ENCODE measurements at regions not wholly inside any gene's neighbourhood (a gene's known extent, or its start where the extent isn't known, plus 50 kb on each side); places are given as distances from the start of the nearest gene placed in this dataset.

DNA sequence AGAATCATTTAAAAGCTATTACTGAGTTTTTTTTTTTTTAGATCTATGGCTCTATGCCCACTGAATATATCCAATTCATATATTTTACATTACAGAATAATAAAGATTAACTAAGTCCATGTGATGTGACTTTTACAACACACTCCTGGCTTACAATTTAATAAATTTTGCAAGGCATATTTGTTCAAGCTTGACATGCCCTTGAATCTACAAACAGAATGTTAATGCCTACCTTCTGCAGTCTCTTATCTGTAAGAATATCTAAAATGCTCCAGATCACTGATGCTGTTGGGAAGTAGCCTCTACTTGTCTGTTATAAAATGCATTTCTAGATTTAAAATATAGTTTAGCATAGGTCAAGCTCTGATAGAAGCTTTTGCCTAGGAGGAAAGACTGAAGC, 100.7 kb upstream of the RASGEF1B start:
- no peak for TF ChIP-seq Cebpa-rat (IDR thresholded peaks at IDR 0.05)
- Histone ChIP-seq H3K4me3 (no peak overlapping the region), H3K4me2 (no peak overlapping the region), H3K9me3 (no peaks in the 10 kb centered on the region), H3K36me3 (no peaks in the 10 kb centered on the region), H3K4me1 (no peaks in the 10 kb centered on the region), H4K20me1 (no peaks in the 10 kb centered on the region), H3K27me3 (no peaks in the 10 kb centered on the region), H3K27ac (no peak overlapping the region), H3K9ac (no peak overlapping the region)

DNA sequence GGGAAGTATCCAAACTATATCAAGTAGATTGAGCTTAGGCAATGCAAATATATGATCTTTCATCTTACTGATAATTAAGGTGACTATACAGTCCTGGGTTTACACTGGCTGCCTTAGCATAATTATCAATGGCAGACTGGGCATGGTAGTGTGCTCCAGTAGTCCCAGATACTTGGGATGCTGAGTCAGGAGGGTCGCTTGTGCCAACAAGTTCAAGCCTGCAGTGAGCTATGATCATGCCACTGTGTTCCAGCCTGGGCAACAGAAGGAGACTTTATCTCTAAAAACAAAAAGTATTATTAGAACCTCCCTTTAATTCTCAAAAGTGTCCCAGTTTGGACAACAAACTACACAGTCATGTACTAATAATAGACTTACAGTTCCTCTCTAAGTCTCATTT, 99.4 kb upstream of the RASGEF1B start:
- Histone ChIP-seq H3K4me3 (no peak overlapping the region), H3K27me3 (no peaks in the 10 kb centered on the region), H4K20me1 (no peaks in the 10 kb centered on the region), H3K27ac (no peak overlapping the region), H3K36me3 (no peaks in the 10 kb centered on the region), H3K4me1 (no peaks in the 10 kb centered on the region), H3K9ac (no peak overlapping the region), H3K4me2 (no peak overlapping the region), H3K9me3 (no peaks in the 10 kb centered on the region)
- no peak for TF ChIP-seq Cebpa-rat (IDR thresholded peaks at IDR 0.05)

DNA sequence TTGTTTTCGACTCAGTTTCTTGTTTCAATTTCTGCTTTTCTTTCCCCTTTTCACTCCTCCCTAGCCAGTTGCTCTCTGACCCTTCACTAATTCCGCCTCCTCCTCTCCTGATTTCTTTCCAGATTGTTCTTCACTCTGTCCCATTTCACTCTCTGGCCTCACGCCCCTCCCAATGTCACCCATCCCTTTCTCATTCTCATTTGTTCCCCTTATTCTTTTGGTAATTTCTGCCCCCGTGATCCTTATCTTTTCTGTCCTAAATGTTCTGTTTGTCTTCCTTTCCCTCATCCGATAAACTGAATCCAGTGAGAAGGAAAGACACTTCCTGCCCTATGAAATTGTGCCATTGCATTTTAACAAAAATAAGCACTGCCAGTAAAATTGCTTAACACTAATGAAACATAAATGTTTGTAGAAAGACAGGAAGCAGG, 94.5 kb upstream of the RASGEF1B start:
- Histone ChIP-seq H3K4me2 (no peak overlapping the region), H3K27ac (no peak overlapping the region), H3K36me3 (no peaks in the 10 kb centered on the region), H3K9ac (no peak overlapping the region), H4K20me1 (no peaks in the 10 kb centered on the region), H3K9me3 (no peaks in the 10 kb centered on the region), H3K4me3 (no peak overlapping the region), H3K4me1 (peaks cover 19% of the 10 kb centered on the region), H3K27me3 (no peaks in the 10 kb centered on the region)
- no peak for TF ChIP-seq Cebpa-rat (IDR thresholded peaks at IDR 0.05)

DNA sequence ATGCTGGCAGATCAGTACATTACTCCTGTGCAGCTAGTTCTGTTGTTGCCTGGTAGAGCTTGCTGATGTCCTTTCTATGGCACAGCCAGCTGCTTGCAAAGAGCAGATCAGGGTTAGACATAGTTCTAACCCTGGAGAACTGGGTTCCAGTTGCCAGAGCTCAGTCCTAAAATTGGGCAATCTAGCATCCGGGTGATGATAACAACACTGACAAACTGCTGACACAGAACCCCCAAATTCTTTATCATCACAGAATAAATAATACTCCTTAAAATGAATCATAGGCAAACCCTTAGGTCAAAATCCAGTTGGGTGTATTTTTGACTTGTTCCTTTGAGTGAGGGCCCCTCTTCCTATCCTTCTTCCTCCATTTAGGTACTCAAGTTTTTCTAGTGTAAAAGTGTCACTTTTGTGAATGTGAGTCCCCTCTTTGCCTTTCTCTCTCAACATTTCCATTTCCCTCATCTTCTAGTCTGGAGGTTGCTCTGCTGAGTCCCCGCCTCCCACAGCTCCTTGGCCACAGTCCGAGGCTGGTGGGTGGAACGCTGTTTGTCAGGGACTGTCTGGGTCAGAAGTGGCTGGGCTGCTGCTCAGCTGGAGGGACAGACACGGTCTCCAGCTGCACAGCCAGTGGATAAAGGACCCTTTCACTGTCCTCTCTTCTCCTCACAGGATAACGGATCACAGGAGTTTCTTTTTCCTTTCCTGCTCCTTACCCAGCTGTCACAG, 93.6 kb upstream of the RASGEF1B start:
- Histone ChIP-seq H3K9ac (no peak overlapping the region), H3K4me1 (peaks cover 28% of the 10 kb centered on the region), H3K4me3 (no peak overlapping the region), H3K27me3 (no peaks in the 10 kb centered on the region), H3K36me3 (no peaks in the 10 kb centered on the region), H3K9me3 (no peaks in the 10 kb centered on the region), H4K20me1 (no peaks in the 10 kb centered on the region), H3K4me2 (no peak overlapping the region), H3K27ac (no peak overlapping the region)
- TF ChIP-seq Cebpa-rat (IDR thresholded peaks at IDR 0.05): no peak

DNA sequence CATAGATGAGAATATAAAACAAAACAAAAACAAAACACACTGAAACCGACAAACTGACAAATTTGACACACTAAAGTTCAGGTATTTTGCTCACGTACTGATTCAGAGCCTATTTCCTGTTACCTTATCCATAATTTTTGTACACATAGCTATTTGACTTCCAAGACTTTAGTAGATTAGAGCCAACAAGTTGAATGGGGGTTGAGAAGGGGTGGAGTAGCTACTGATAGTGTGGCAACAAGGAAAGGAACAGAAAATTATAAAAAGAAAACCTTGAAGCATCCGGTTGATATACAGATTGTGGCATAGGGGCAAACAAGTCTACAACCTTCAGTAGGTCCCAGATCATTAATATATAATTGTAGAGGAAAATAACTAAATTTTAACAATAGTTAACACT, 92.3 kb upstream of the RASGEF1B start:
- Histone ChIP-seq H3K9me3 (no peaks in the 10 kb centered on the region), H3K27me3 (no peaks in the 10 kb centered on the region), H3K9ac (no peak overlapping the region), H3K27ac (no peak overlapping the region), H3K4me3 (no peak overlapping the region), H3K36me3 (no peaks in the 10 kb centered on the region), H3K4me2 (no peak overlapping the region), H4K20me1 (no peaks in the 10 kb centered on the region), H3K4me1 (peaks cover 32% of the 10 kb centered on the region)
- TF ChIP-seq Cebpa-rat (IDR thresholded peaks at IDR 0.05): no peak

DNA sequence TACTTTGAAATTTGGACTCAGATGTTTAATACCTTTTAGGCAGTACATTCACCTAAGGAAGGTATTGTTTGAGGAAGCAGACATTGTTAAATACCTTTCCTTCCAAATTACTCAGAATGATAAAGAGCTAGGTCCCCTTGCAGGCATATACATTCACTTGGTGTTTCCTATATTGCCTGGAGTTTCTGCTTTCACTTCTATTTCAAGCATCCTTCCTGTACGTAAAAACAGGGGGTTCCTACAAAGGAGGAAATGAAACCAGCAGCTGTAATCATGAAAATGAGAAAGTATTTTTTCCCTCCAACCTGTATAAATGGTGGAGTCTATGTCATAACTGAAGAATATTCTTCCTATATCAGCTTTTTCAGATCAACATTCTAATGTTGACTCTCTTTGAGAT, 90.4 kb upstream of the RASGEF1B start:
- H3K9ac ChIP-seq: no peak overlapping the region
- H3K36me3 ChIP-seq: no peaks in the 10 kb centered on the region
- no peaks in the 10 kb centered on the region for H3K9me3 ChIP-seq
- H3K4me2 ChIP-seq: peak overlapping the region; percentile 72
- no peaks in the 10 kb centered on the region for H4K20me1 ChIP-seq
- H3K27ac ChIP-seq: peak overlapping the region; percentile 77
- no peak for TF ChIP-seq Cebpa-rat (IDR thresholded peaks at IDR 0.05)
- H3K4me1 ChIP-seq: peaks cover 32% of the 10 kb centered on the region
- H3K4me3 ChIP-seq: no peak overlapping the region
- H3K27me3 ChIP-seq: no peaks in the 10 kb centered on the region

DNA sequence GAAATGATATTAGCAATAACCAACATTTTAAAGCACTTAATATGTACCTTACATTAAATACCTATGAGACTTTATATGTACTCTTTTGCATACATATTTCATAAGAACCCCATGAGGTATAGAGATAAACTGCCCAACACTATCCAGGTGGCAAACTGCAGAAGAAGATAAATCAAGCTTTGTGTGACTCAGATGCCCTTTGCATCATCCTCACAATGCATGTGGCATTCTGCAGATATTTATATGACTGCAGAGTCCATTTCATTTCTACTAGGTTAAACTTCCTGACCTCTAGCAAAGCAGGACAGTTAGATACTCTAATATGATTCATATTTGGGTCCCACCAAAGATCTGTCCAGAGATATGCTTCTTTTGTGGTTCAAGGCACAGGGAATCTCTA, 85.6 kb upstream of the RASGEF1B start:
- Histone ChIP-seq H3K9me3 (no peaks in the 10 kb centered on the region), H3K36me3 (no peaks in the 10 kb centered on the region), H3K4me2 (no peak overlapping the region), H3K9ac (no peak overlapping the region), H3K4me1 (peaks cover 30% of the 10 kb centered on the region), H3K4me3 (no peak overlapping the region), H4K20me1 (no peaks in the 10 kb centered on the region), H3K27ac (no peak overlapping the region), H3K27me3 (no peaks in the 10 kb centered on the region)
- TF ChIP-seq Cebpa-rat (IDR thresholded peaks at IDR 0.05): no peak

DNA sequence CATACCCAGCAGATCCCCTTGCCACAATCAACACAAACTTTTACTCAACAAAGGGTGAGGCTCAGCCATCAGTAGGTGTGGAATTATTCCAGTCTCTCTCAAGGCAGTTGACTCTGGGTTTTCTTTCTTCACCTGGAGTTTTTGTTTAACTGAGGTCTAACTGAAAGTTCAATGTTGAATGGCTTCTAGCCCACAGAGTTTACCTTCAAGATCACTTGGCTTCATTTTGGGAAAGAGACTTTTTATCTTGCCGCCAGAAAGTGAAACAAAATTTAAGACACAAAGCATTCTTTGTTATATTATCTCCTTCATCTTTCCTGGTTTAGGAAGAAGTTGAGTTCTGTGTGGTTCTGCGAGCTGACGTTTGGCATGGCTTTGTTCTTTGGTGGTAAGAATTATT, 83.8 kb upstream of the RASGEF1B start:
- H3K4me2 ChIP-seq: no peak overlapping the region
- no peaks in the 10 kb centered on the region for H3K9me3 ChIP-seq
- no peaks in the 10 kb centered on the region for H3K36me3 ChIP-seq
- H3K27me3 ChIP-seq: no peaks in the 10 kb centered on the region
- H3K4me1 ChIP-seq: peaks cover 12% of the 10 kb centered on the region; the same call in 1 of the 2 replicates
- no peak for TF ChIP-seq Cebpa-rat (IDR thresholded peaks at IDR 0.05)
- H3K9ac ChIP-seq: no peak overlapping the region
- no peaks in the 10 kb centered on the region for H4K20me1 ChIP-seq
- H3K27ac ChIP-seq: no peak overlapping the region
- no peak overlapping the region for H3K4me3 ChIP-seq

DNA sequence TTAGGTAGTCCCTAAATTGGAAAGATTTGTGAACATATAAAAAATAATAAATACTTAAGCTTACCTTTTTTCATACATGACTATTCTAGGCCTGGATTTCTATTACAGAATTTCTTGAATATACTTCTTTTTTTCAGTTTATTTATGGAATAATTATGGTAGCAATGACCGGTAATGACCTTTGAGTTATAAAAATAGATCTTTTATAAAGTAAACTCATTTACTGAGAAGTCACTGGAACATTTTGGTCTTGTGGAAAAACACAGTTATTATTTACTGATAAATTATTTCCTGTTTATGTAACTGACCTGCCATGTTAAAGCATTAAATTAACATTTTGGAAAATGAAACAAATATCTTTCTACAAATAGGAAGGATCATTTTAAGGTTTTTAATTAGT, 80.4 kb upstream of the RASGEF1B start:
- no peak overlapping the region for H3K27ac ChIP-seq
- no peaks in the 10 kb centered on the region for H4K20me1 ChIP-seq
- no peaks in the 10 kb centered on the region for H3K36me3 ChIP-seq
- no peaks in the 10 kb centered on the region for H3K9me3 ChIP-seq
- no peak overlapping the region for H3K4me2 ChIP-seq
- no peak overlapping the region for H3K4me3 ChIP-seq
- TF ChIP-seq Cebpa-rat (IDR thresholded peaks at IDR 0.05): no peak
- H3K27me3 ChIP-seq: no peaks in the 10 kb centered on the region
- H3K4me1 ChIP-seq: 0 out of 2 replicates have a peak, but pooled peaks cover 6% of the 10 kb centered on the region
- no peak overlapping the region for H3K9ac ChIP-seq

DNA sequence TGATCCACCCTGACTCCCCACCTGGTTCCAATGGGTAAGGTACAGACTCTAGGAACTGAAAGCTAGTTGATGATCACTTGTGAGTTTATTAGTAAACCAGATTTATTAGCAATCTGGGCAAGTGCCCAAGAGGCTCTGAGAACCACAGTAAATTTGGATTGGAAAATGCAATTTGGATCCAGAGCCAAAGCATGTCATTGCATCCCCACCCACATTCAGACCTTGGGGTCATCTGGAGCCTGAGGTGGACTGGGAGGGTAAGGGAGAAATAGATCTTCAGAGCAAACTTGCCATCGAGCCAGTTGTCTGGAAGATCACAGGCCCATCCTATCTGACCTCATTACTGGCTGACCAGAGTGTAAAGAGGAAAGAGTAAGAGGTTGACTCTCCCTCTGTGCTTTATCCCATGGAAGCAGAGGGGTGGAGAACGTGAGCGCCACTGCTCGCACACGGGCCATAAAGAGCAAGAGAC, 78.7 kb upstream of the RASGEF1B start:
- no peaks in the 10 kb centered on the region for H3K9me3 ChIP-seq
- TF ChIP-seq Cebpa-rat (IDR thresholded peaks at IDR 0.05): no peak
- H3K27me3 ChIP-seq: no peaks in the 10 kb centered on the region
- H3K4me1 ChIP-seq: 0 out of 2 replicates have a peak, but pooled peaks cover 6% of the 10 kb centered on the region
- no peak overlapping the region for H3K4me2 ChIP-seq
- H3K27ac ChIP-seq: no peak overlapping the region
- H3K36me3 ChIP-seq: no peaks in the 10 kb centered on the region
- no peak overlapping the region for H3K4me3 ChIP-seq
- H4K20me1 ChIP-seq: no peaks in the 10 kb centered on the region
- no peak overlapping the region for H3K9ac ChIP-seq

Data from BLaER1 (cell line).